Activated T-helper 1 cell treated with anti-CD3 and anti-CD28 coated beads, Interleukin-12 subunit alpha, Interleukin-12 subunit beta, Interleukin-2, Interleukin-4 antibody, amounts not matched to agents 30 ng/mL and 10 ng/mL and 1 ng/mL, durations not matched to agents 14 hours and 24 hours and 36 hours (primary cell): ENCODE measurements at regions not wholly inside any gene's neighbourhood (a gene's known extent, or its start where the extent isn't known, plus 50 kb on each side); places are given as distances from the start of the nearest gene placed in this dataset.
"Not testable (repeated sequence)": the region's sequence is repeated elsewhere in the genome, so short reads cannot be mapped to it uniquely, and the experiment has no call there.

ENCODE experiments used
- DNase-seq: peaks from one replicate; pipeline ENCODE4 v3.0.0; 2021; ENCODE audit warnings: low spot score
- H3K27ac Mint-ChIP-seq: one replicate; pipeline ENCODE4 v1.8.0; 2021; ENCODE audit warnings: mild to moderate bottlenecking, mixed read lengths
- H3K27me3 Mint-ChIP-seq: one replicate; pipeline ENCODE4 v1.8.0; 2022; ENCODE audit warnings: mild to moderate bottlenecking, moderate library complexity, mixed read lengths; ENCODE audit not compliant: insufficient read depth
- H3K36me3 Mint-ChIP-seq: one replicate; pipeline ENCODE4 v1.8.0; 2021; ENCODE audit warnings: low read depth, mixed read lengths
- H3K4me1 Mint-ChIP-seq: one replicate; pipeline ENCODE4 v1.8.0; 2021; ENCODE audit warnings: low read depth, mixed read lengths
- H3K4me3 Mint-ChIP-seq: one replicate; pipeline ENCODE4 v1.8.0; 2021; ENCODE audit warnings: mild to moderate bottlenecking, moderate library complexity, mixed read lengths
- H3K9me3 Mint-ChIP-seq: one replicate; pipeline ENCODE4 v1.8.0; 2021; ENCODE audit warnings: mixed read lengths
- intact Hi-C: fragments of 100-400 bp; cut with micrococcal nuclease; formaldehyde crosslinking; loops from one replicate; pipeline ENCODE4 v1.15.1; 2024

DNA sequence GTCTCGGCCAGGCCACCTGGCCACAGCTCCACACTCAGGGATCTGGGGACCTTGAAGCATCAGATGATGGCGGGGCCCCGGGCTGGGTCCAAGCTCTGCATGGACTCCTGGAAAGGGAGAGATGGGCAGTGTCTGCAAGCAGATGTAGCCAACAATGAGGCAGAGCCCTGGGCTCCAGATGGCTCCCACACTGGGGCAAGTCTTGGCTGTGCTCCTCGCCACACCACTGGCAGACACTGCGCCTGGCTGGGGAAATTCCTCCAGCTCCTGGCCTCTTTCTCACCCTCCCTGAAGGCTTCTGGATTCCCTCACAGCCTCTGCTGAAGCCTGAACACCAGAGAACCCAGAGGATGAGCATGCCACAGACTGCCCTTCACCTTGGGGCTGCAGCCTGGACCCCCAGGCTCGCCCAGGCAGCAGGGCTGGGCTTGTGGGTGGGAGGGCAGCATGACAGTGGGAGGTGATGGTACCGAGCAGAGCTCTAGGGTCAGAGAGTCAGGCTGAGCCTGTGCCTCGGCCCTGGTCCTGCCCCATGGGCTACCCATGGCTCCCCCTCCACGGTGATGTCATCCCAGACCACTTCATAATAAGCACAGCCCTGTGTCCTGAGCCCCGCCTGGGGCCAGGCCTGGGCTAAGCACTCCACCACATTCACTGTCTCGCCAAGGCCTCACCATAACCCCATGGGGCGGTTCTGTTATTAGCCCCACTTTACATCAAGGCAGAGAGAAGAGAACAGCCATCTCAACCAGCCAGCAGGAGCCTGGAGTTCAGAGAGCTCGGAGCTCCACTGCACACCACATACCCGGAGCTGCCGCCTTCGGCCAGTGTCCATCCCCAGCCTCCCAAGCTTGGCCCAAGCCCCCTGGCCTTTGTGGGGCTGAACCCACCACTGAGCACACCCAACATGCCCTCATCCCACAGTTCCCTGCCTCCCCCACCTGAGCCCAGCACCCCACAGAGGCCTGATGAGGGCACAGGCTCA is 62.2 kb upstream of the ADAMTS2 start:
- Mint-ChIP-seq H3K36me3 (no peaks in the 10 kb centered on the region), H3K27ac (no peak overlapping the region), H3K4me1 (no peaks in the 10 kb centered on the region), H3K27me3 (no peaks in the 10 kb centered on the region), H3K9me3 (peaks cover 4% of the 10 kb centered on the region), H3K4me3 (no peak overlapping the region)
- DNase-seq, result no peak
- intact Hi-C loops, result no loop called here

DNA sequence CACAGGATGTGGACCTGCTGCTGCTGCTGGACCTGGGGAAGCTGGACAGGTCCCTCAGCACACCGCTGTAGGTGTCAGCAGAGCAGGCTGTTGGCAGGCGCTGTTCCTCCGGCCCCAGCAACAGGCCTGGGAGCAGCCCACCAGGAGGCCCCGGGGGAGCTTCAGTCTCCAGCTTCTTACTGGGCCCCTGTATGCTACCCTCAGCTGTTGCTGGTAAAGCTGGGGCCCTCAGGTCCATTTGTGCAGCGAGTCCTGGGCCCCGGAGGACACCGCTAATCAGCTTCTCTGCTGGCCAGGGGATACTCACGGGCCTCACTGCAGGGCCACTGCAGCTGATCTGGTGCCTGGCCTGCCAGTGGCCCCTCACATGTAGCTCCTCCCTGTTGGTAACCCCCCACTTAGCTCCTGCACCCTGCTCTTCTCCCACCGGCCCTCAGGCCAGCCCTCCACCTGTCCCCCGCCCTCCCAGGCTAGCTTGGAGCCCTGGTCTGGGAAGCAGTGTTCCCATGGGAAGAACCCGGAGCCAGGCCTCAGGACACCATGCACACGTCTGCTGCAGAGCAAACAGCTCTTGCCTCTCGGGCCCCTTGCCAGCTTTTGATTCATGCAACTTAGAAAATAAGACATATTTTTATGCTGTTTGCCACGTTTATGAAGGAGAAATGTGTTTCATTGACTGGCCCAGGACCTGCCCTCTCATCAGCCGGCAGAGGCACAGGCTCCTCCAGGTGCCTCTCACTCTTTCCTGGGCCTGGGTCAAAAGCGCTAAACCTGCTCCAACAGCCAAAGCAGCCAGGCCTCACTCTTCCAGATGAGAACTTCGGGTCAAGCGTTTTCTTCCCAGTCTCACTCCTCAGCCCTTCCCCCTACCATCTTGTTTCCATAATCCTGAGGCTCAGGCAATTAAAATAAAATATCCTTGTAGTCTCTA is 61.0 kb upstream of the ADAMTS2 start:
- intact Hi-C loops, result no loop called here
- no peak for DNase-seq
- no peak overlapping the region for H3K27ac Mint-ChIP-seq
- H3K4me1 Mint-ChIP-seq, result no peaks in the 10 kb centered on the region
- H3K9me3 Mint-ChIP-seq, result peaks cover 13% of the 10 kb centered on the region
- no peak overlapping the region for H3K4me3 Mint-ChIP-seq
- no peaks in the 10 kb centered on the region for H3K27me3 Mint-ChIP-seq
- no peaks in the 10 kb centered on the region for H3K36me3 Mint-ChIP-seq

DNA sequence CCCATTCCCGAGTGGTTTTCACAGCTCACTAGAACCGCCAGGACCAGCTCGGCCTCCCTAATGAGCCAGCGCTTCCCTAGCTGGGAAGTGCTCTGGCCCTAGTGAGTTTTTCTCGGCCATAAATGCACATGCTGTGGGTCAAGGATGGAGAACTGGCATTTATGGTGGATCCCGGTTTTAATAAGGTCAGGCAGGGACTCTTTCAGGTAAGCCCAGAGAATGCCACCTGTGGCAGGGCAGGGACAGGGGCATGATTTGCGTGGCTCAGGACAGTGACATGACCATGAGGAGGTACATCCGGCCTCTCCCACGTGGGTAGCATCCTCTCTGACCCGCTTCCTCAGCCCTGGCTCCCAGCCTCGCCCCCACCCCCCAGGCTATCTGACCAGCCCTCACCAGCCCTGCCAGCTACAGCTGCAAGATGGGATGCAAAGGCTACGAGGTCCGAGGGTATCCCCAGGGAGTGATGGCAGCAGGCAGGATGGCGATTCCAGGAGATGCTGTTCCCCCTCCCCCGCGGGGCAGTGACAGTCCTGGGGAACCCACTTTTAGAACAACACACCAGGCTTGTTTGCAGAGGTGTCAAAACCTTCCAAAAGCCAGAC is 60.3 kb upstream of the ADAMTS2 start:
- intact Hi-C loops, result no loop called here
- Mint-ChIP-seq H3K4me1 (no peaks in the 10 kb centered on the region), H3K4me3 (no peak overlapping the region), H3K27ac (no peak overlapping the region), H3K9me3 (peaks cover 21% of the 10 kb centered on the region), H3K27me3 (no peaks in the 10 kb centered on the region), H3K36me3 (no peaks in the 10 kb centered on the region)
- no peak for DNase-seq

GRCh38 chr5:179405054-179405416 is 59.8 kb upstream of the ADAMTS2 start:
- H3K9me3 Mint-ChIP-seq, result peaks cover 25% of the 10 kb centered on the region
- H3K36me3 Mint-ChIP-seq, result no peaks in the 10 kb centered on the region
- intact Hi-C loops, result no loop called here
- DNase-seq, result no peak
- H3K4me1 Mint-ChIP-seq, result no peaks in the 10 kb centered on the region
- no peak overlapping the region for H3K27ac Mint-ChIP-seq
- H3K4me3 Mint-ChIP-seq, result no peak overlapping the region
- H3K27me3 Mint-ChIP-seq, result no peaks in the 10 kb centered on the region

- Mint-ChIP-seq H3K36me3 (no peaks in the 10 kb centered on the region), H3K27ac (no peak overlapping the region), H3K9me3 (peaks cover 30% of the 10 kb centered on the region), H3K4me3 (no peak overlapping the region), H3K27me3 (no peaks in the 10 kb centered on the region), H3K4me1 (no peaks in the 10 kb centered on the region)
- intact Hi-C loops, result no loop called here
- DNase-seq, result no peak
Observed at GRCh38 chr5:179404321-179405053, 59.2 kb upstream of the ADAMTS2 start.

DNA sequence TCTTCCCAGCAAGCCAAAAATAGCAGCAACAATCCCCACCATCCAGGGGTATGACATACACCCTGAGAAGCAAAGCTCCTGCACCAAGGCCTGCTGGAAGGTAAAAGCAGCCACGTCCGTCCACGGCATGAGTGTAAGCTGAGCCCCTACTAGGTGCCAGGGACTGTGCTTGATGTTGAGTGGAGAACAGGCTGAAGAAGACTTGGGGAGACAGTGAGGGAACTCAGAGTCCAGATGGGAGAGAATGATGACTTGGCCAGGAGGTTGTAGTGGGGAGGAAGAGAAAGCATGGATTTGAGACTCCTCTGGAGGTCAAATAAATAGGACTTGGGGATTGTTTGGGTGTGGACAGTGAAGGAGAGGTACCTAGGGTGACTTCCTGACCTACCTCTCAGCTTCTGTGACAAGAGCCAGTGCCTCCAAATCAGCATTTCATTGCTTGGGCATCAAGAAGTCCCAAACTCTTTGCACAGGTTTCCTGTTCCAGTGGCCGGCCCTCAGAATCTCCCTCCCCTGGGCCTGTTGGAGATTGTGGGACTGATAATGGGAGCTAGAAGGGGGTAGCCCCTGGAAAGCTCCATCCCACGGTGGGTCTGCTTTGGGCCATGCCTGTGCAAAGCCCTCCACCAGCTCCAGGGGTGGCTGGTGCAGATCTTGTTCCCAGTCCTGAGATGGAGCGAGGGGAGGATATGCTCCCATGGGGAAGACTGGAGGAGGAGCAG is 58.3 kb upstream of the ADAMTS2 start:
- peaks cover 35% of the 10 kb centered on the region for H3K9me3 Mint-ChIP-seq
- DNase-seq, result no peak

DNA sequence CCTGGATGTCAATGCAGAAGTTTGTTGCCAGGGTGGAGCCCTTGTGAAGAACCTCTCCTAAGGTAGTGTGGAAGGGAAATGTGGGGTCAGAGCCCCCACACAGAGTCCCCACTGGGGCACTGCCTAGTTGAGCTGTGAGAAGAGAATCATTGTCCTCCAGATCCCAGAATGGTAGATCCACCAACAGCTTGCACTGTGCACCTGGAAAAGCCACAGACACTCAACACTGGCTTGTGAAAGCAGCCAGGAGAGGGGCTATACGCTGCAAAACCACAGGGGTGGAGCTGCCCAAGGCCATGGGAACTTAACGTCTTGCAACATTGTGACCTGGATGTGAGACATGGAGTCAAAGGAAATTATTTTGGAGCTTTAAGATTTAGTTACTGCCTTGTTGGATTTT is 55.2 kb upstream of the ADAMTS2 start:
- H3K36me3 Mint-ChIP-seq, intact Hi-C loops, H3K27ac Mint-ChIP-seq, H3K4me1 Mint-ChIP-seq, H3K4me3 Mint-ChIP-seq, H3K27me3 Mint-ChIP-seq, DNase-seq: not testable (repeated sequence)
- peaks cover 40% of the 10 kb centered on the region for H3K9me3 Mint-ChIP-seq

More for the DNA sequence above, 58.3 kb upstream of the ADAMTS2 start:
- no peaks in the 10 kb centered on the region for H3K4me1 Mint-ChIP-seq
- H3K27ac Mint-ChIP-seq, result no peak overlapping the region
- intact Hi-C loops, result no loop called here
- no peak overlapping the region for H3K4me3 Mint-ChIP-seq
- no peaks in the 10 kb centered on the region for H3K36me3 Mint-ChIP-seq
- H3K27me3 Mint-ChIP-seq, result no peaks in the 10 kb centered on the region

GRCh38 chr5:179400020-179400419 is 54.8 kb upstream of the ADAMTS2 start:
- H3K9me3 Mint-ChIP-seq, result peaks cover 43% of the 10 kb centered on the region
- DNase-seq, result no peak
- no peaks in the 10 kb centered on the region for H3K27me3 Mint-ChIP-seq
- H3K27ac Mint-ChIP-seq, result no peak overlapping the region
- H3K4me3 Mint-ChIP-seq, result no peak overlapping the region
- H3K36me3 Mint-ChIP-seq, result no peaks in the 10 kb centered on the region
- no peaks in the 10 kb centered on the region for H3K4me1 Mint-ChIP-seq
- intact Hi-C loops, result no loop called here

DNA sequence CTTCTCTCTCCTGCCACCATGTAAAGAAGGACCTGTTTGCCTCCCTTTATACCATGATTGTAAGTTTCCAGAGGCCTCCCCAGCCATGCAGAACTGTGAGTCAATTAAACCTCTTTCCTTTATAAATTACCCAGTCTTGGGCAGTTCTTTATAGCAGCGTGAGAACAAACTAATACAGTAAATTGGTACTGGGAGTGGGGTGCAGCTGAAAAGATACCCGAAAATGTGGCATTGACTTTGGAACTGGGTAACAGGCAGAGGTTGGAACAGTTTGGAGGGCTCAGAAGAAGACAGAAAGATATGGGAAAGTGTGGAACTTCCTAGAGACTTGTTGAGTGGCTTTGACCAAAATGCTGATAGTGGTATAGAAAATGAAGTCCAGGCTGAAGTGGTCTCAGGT is 54.1 kb upstream of the ADAMTS2 start:
- H3K36me3 Mint-ChIP-seq, DNase-seq, intact Hi-C loops, H3K4me3 Mint-ChIP-seq, H3K4me1 Mint-ChIP-seq, H3K27ac Mint-ChIP-seq, H3K27me3 Mint-ChIP-seq: not testable (repeated sequence)
- H3K9me3 Mint-ChIP-seq, result peaks cover 43% of the 10 kb centered on the region

DNA sequence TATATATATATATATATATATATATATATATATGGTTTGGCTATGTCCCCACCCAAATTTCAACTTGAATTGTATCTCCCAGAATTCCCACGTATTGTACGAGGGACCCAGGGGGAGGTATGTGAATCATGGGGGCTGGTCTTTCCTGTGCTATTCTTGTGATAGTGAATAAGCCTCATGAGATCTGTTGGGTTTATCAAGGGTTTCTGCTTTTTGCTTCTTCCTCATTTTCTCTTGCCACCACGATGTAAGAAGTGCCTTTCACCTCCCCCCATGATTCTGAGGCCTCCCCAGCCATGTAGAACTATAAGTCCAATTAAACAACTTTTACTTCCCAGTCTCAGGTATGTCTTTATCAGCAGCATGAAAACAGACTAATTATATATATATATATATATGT is 52.3 kb upstream of the ADAMTS2 start:
- Mint-ChIP-seq H3K4me3 (no peak overlapping the region), H3K27me3 (no peaks in the 10 kb centered on the region), H3K9me3 (peaks cover 42% of the 10 kb centered on the region), H3K36me3 (no peaks in the 10 kb centered on the region), H3K4me1 (no peaks in the 10 kb centered on the region), H3K27ac (no peak overlapping the region)
- no peak for DNase-seq
- intact Hi-C loops, result no loop called here
